Activated effector memory CD4-positive, alpha-beta T cell treated with anti-CD3 and anti-CD28 coated beads, Interleukin-2, amount 50 U/mL, for 16 hours (primary cell): ENCODE measurements at regions not wholly inside any gene's neighbourhood (a gene's known extent, or its start where the extent isn't known, plus 50 kb on each side); places are given as distances from the start of the nearest gene placed in this dataset.

Experiments used
- DNase-seq: peaks from one replicate; pipeline ENCODE4 v3.0.0-alpha.2; 2020

GRCh38 chr2:7913974-7914373 is 767.9 kb upstream of the ID2 start:
- no peak for DNase-seq

GRCh38 chr2:7915302-7916091 is 766.4 kb upstream of the ID2 start:
- DNase-seq = no peak

- DNase-seq = no peak
Observed at GRCh38 chr2:7916670-7917069, 765.2 kb upstream of the ID2 start.

- no peak for DNase-seq
Observed at GRCh38 chr2:7919510-7919909, 762.3 kb upstream of the ID2 start.

- no peak for DNase-seq
Observed at GRCh38 chr2:7924023-7924762, 757.7 kb upstream of the ID2 start.

- no peak for DNase-seq
Observed at GRCh38 chr2:7925506-7925905, 756.4 kb upstream of the ID2 start.

GRCh38 chr2:7927691-7928090 is 754.2 kb upstream of the ID2 start:
- no peak for DNase-seq

GRCh38 chr2:7929281-7929680 is 752.6 kb upstream of the ID2 start:
- no peak for DNase-seq

- no peak for DNase-seq
Observed at GRCh38 chr2:7930800-7931635, 750.8 kb upstream of the ID2 start.

- no peak for DNase-seq
Observed at GRCh38 chr2:7931808-7932207, 750.0 kb upstream of the ID2 start.

GRCh38 chr2:7933672-7934071 is 748.2 kb upstream of the ID2 start:
- DNase-seq = no peak

- DNase-seq = no peak
Observed at GRCh38 chr2:7934476-7934875, 747.4 kb upstream of the ID2 start.

GRCh38 chr2:7937082-7937481 is 744.8 kb upstream of the ID2 start:
- no peak for DNase-seq

GRCh38 chr2:7940723-7941122 is 741.1 kb upstream of the ID2 start:
- DNase-seq = no peak

- DNase-seq = no peak
Observed at GRCh38 chr2:7943446-7943845, 738.4 kb upstream of the ID2 start.

GRCh38 chr2:7945026-7945425 is 736.8 kb upstream of the ID2 start:
- DNase-seq = no peak

GRCh38 chr2:7950035-7950612 is 731.7 kb upstream of the ID2 start:
- DNase-seq = no peak

GRCh38 chr2:7951001-7951400 is 730.9 kb upstream of the ID2 start:
- DNase-seq = no peak

GRCh38 chr2:7951490-7951889 is 730.4 kb upstream of the ID2 start:
- no peak for DNase-seq

- DNase-seq = no peak
Observed at GRCh38 chr2:7952046-7952745, 729.7 kb upstream of the ID2 start.

GRCh38 chr2:7953195-7953594 is 728.7 kb upstream of the ID2 start:
- no peak for DNase-seq

- no peak for DNase-seq
Observed at GRCh38 chr2:7954234-7954633, 727.6 kb upstream of the ID2 start.
